Activated T-helper 1 cell treated with Interleukin-2 at 50 U/mL for 16 hours (primary cell): ENCODE measurements at regions not wholly inside any gene's neighbourhood (a gene's known extent, or its start where the extent isn't known, plus 50 kb on each side); places are given as distances from the start of the nearest gene placed in this dataset.

Source experiments
- DNase-seq: peaks from one replicate; pipeline ENCODE4 v3.0.0-alpha.2; 2020; ENCODE audit warnings: low read depth

- DNase-seq, result no peak
These were observed 52.9 kb upstream of the DLK1 start for GRCh38 chr14:100673807-100674154.

- DNase-seq, result no peak
These were observed 52.3 kb upstream of the DLK1 start for GRCh38 chr14:100674428-100674827.

GRCh38 chr14:100674897-100675619, 51.6 kb upstream of the DLK1 start:
- DNase-seq, result no peak

GRCh38 chr14:100675699-100676684, 50.7 kb upstream of the DLK1 start:
- no peak for DNase-seq
